Activated CD4-positive, alpha-beta T cell treated with anti-CD3 and anti-CD28 coated beads, Interleukin-2, amount 10 ng/mL, durations not matched to agents 24 days and 14 days (primary cell): ENCODE measurements at regions not wholly inside any gene's neighbourhood (a gene's known extent, or its start where the extent isn't known, plus 50 kb on each side); places are given as distances from the start of the nearest gene placed in this dataset.
"Not testable (repeated sequence)": the region's sequence is repeated elsewhere in the genome, so short reads cannot be mapped to it uniquely, and the experiment has no call there.

Experiments used
- DNase-seq: peaks from one replicate; pipeline ENCODE4 v3.0.0; 2022
- H3K27ac Mint-ChIP-seq: one replicate; pipeline ENCODE4 v1.8.0; 2022; ENCODE audit warnings: mild to moderate bottlenecking, mixed read lengths
- H3K27me3 Mint-ChIP-seq: one replicate; pipeline ENCODE4 v1.8.0; 2022; ENCODE audit warnings: mixed read lengths
- H3K36me3 Mint-ChIP-seq: one replicate; pipeline ENCODE4 v1.8.0; 2022; ENCODE audit warnings: low read depth, mild to moderate bottlenecking, mixed read lengths
- H3K4me1 Mint-ChIP-seq: one replicate; pipeline ENCODE4 v1.8.0; 2021; ENCODE audit warnings: mixed read lengths
- H3K4me3 Mint-ChIP-seq: one replicate; pipeline ENCODE4 v1.8.0; 2022; ENCODE audit warnings: mild to moderate bottlenecking, moderate library complexity, mixed read lengths
- H3K9me3 Mint-ChIP-seq: one replicate; pipeline ENCODE4 v1.8.0; 2021; ENCODE audit warnings: mixed read lengths
- intact Hi-C: fragments of 100-400 bp; cut with micrococcal nuclease; formaldehyde crosslinking; loops from one replicate; pipeline ENCODE4 v1.15.1; 2023

- DNase-seq: no peak
- no peaks in the 10 kb centered on the region for H3K27me3 Mint-ChIP-seq
- peaks cover 12% of the 10 kb centered on the region for H3K9me3 Mint-ChIP-seq
- no peak overlapping the region for H3K27ac Mint-ChIP-seq
- intact Hi-C loops: no loop called here
- H3K4me3 Mint-ChIP-seq: no peak overlapping the region
- peaks cover 3% of the 10 kb centered on the region for H3K4me1 Mint-ChIP-seq
- H3K36me3 Mint-ChIP-seq: peaks cover 22% of the 10 kb centered on the region
Observed at GRCh38 chr2:10193851-10194820, 71.6 kb downstream of the RRM2 start.

- Mint-ChIP-seq H3K9me3 (peaks cover 2% of the 10 kb centered on the region), H3K27ac (no peak overlapping the region), H3K4me1 (peaks cover 2% of the 10 kb centered on the region), H3K27me3 (no peaks in the 10 kb centered on the region), H3K36me3 (peaks cover 11% of the 10 kb centered on the region), H3K4me3 (no peak overlapping the region)
- no peak for DNase-seq
- intact Hi-C loops: no loop called here
Observed at GRCh38 chr2:10195278-10196109, 73.0 kb downstream of the RRM2 start.

GRCh38 chr2:10196110-10196892 lies 73.8 kb downstream of the RRM2 start:
- no peak overlapping the region for H3K27ac Mint-ChIP-seq
- no peaks in the 10 kb centered on the region for H3K4me1 Mint-ChIP-seq
- intact Hi-C loops: no loop called here

GRCh38 chr2:10196948-10197696 lies 74.6 kb downstream of the RRM2 start:
- peaks cover 8% of the 10 kb centered on the region for H3K36me3 Mint-ChIP-seq
- no peak overlapping the region for H3K4me3 Mint-ChIP-seq
- H3K4me1 Mint-ChIP-seq: no peaks in the 10 kb centered on the region
- intact Hi-C loops: no loop called here
- H3K9me3 Mint-ChIP-seq: no peaks in the 10 kb centered on the region
- no peak for DNase-seq
- no peaks in the 10 kb centered on the region for H3K27me3 Mint-ChIP-seq
- H3K27ac Mint-ChIP-seq: no peak overlapping the region

More at GRCh38 chr2:10196110-10196892, 73.8 kb downstream of the RRM2 start:
- Mint-ChIP-seq H3K27me3 (no peaks in the 10 kb centered on the region), H3K9me3 (no peaks in the 10 kb centered on the region), H3K4me3 (no peak overlapping the region), H3K36me3 (peaks cover 8% of the 10 kb centered on the region)
- no peak for DNase-seq

GRCh38 chr2:10197697-10198076 lies 75.1 kb downstream of the RRM2 start:
- DNase-seq: no peak
- Mint-ChIP-seq H3K36me3 (peaks cover 10% of the 10 kb centered on the region), H3K4me3 (no peak overlapping the region), H3K27ac (no peak overlapping the region), H3K4me1 (no peaks in the 10 kb centered on the region), H3K27me3 (no peaks in the 10 kb centered on the region), H3K9me3 (no peaks in the 10 kb centered on the region)
- intact Hi-C loops: no loop called here

GRCh38 chr2:10198482-10198881 lies 75.9 kb downstream of the RRM2 start:
- H3K9me3 Mint-ChIP-seq, intact Hi-C loops, H3K4me3 Mint-ChIP-seq, H3K4me1 Mint-ChIP-seq, H3K27ac Mint-ChIP-seq, DNase-seq, H3K27me3 Mint-ChIP-seq: not testable (repeated sequence)
- peaks cover 11% of the 10 kb centered on the region for H3K36me3 Mint-ChIP-seq

GRCh38 chr2:10201201-10201600 lies 78.7 kb downstream of the RRM2 start:
- Mint-ChIP-seq H3K27ac (no peak overlapping the region), H3K9me3 (no peaks in the 10 kb centered on the region), H3K4me1 (no peaks in the 10 kb centered on the region), H3K4me3 (no peak overlapping the region), H3K36me3 (peaks cover 17% of the 10 kb centered on the region), H3K27me3 (no peaks in the 10 kb centered on the region)
- intact Hi-C loops: no loop called here
- DNase-seq: no peak

GRCh38 chr2:10202131-10202665 lies 79.7 kb downstream of the RRM2 start:
- Mint-ChIP-seq H3K36me3 (peaks cover 20% of the 10 kb centered on the region), H3K4me3 (no peak overlapping the region), H3K9me3 (no peaks in the 10 kb centered on the region), H3K27ac (no peak overlapping the region), H3K27me3 (no peaks in the 10 kb centered on the region), H3K4me1 (no peaks in the 10 kb centered on the region)
- DNase-seq: no peak
- intact Hi-C loops: no loop called here

GRCh38 chr2:10204326-10205161 lies 82.0 kb downstream of the RRM2 start:
- H3K4me3 Mint-ChIP-seq: no peak overlapping the region
- no peaks in the 10 kb centered on the region for H3K4me1 Mint-ChIP-seq
- H3K9me3 Mint-ChIP-seq: no peaks in the 10 kb centered on the region
- no peaks in the 10 kb centered on the region for H3K27me3 Mint-ChIP-seq
- H3K27ac Mint-ChIP-seq: no peak overlapping the region
- intact Hi-C loops: no loop called here
- H3K36me3 Mint-ChIP-seq: peaks cover 16% of the 10 kb centered on the region
- DNase-seq: no peak

- no peaks in the 10 kb centered on the region for H3K4me1 Mint-ChIP-seq
- H3K27ac Mint-ChIP-seq: no peak overlapping the region
- no peak overlapping the region for H3K4me3 Mint-ChIP-seq
Observed at GRCh38 chr2:10205162-10205475, 82.6 kb downstream of the RRM2 start.

GRCh38 chr2:10208736-10209135 lies 86.2 kb downstream of the RRM2 start:
- Mint-ChIP-seq H3K4me3 (no peak overlapping the region), H3K36me3 (peaks cover 13% of the 10 kb centered on the region), H3K9me3 (no peaks in the 10 kb centered on the region), H3K4me1 (no peaks in the 10 kb centered on the region), H3K27me3 (no peaks in the 10 kb centered on the region), H3K27ac (no peak overlapping the region)
- DNase-seq: no peak
- intact Hi-C loops: no loop called here

More at GRCh38 chr2:10205162-10205475, 82.6 kb downstream of the RRM2 start:
- no peak for DNase-seq
- no peaks in the 10 kb centered on the region for H3K27me3 Mint-ChIP-seq
- intact Hi-C loops: no loop called here
- no peaks in the 10 kb centered on the region for H3K9me3 Mint-ChIP-seq
- H3K36me3 Mint-ChIP-seq: peaks cover 16% of the 10 kb centered on the region

- H3K27me3 Mint-ChIP-seq: no peaks in the 10 kb centered on the region
- H3K27ac Mint-ChIP-seq: no peak overlapping the region
- H3K9me3 Mint-ChIP-seq: no peaks in the 10 kb centered on the region
- intact Hi-C loops: no loop called here
- DNase-seq: no peak
- peaks cover 1% of the 10 kb centered on the region for H3K4me1 Mint-ChIP-seq
- H3K4me3 Mint-ChIP-seq: no peak overlapping the region
- H3K36me3 Mint-ChIP-seq: peaks cover 10% of the 10 kb centered on the region
Observed at GRCh38 chr2:10209406-10209935, 86.9 kb downstream of the RRM2 start.
